ENCODE measurements at regions not wholly inside any gene's neighbourhood (a gene's known extent, or its start where the extent isn't known, plus 50 kb on each side); places are given as distances from the start of the nearest gene placed in this dataset.

GRCh38 chr4:137630252-137630651 lies 98.0 kb upstream of the PCDH18 start:
- DNase-seq: no peak

GRCh38 chr4:137627739-137628460 lies 95.6 kb upstream of the PCDH18 start:
- DNase-seq: no peak

GRCh38 chr4:137626942-137627738 lies 94.8 kb upstream of the PCDH18 start:
- DNase-seq: no peak

GRCh38 chr4:137623013-137623412 lies 90.7 kb upstream of the PCDH18 start:
- no peak for DNase-seq

- DNase-seq: no peak
Observed at GRCh38 chr4:137621056-137621455, 88.8 kb upstream of the PCDH18 start.

- no peak for DNase-seq
Observed at GRCh38 chr4:137614491-137614890, 82.2 kb upstream of the PCDH18 start.

GRCh38 chr4:137611998-137612700 lies 79.9 kb upstream of the PCDH18 start:
- peak; percentile 69 for DNase-seq

- no peak for DNase-seq
Observed at GRCh38 chr4:137610960-137611359, 78.7 kb upstream of the PCDH18 start.

- peak; percentile 77 for DNase-seq
Observed at GRCh38 chr4:137609718-137610430, 77.6 kb upstream of the PCDH18 start.

GRCh38 chr4:137608085-137608484 lies 75.8 kb upstream of the PCDH18 start:
- DNase-seq: no peak

- no peak for DNase-seq
Observed at GRCh38 chr4:137602436-137602835, 70.1 kb upstream of the PCDH18 start.

- DNase-seq: no peak
Observed at GRCh38 chr4:137601934-137602333, 69.6 kb upstream of the PCDH18 start.

GRCh38 chr4:137599734-137600133 lies 67.4 kb upstream of the PCDH18 start:
- DNase-seq: peak; percentile 68

GRCh38 chr4:137597752-137598430 lies 65.6 kb upstream of the PCDH18 start:
- DNase-seq: peak; percentile 60

GRCh38 chr4:137587796-137588195 lies 55.5 kb upstream of the PCDH18 start:
- DNase-seq: no peak

GRCh38 chr4:137583671-137584070 lies 51.4 kb upstream of the PCDH18 start:
- DNase-seq: no peak
